HEK293 (cell line): ENCODE measurements at regions not wholly inside any gene's neighbourhood (a gene's known extent, or its start where the extent isn't known, plus 50 kb on each side); places are given as distances from the start of the nearest gene placed in this dataset.

Experiments used
- GLI2 ChIP-seq: fragments of 450-650 bp; formaldehyde crosslinking; IDR thresholded peaks from 2 replicates; pipeline ENCODE4; 2017; ENCODE audit warnings: missing biosample characterization, missing genetic modification characterization, low read depth, borderline replicate concordance
- ZEB2 ChIP-seq: fragments of 450-650 bp; formaldehyde crosslinking; IDR thresholded peaks from 2 replicates; pipeline ENCODE4 v1.5.1; 2016; ENCODE audit warnings: missing biosample characterization, missing genetic modification characterization
- ZNF140 ChIP-seq: fragments of 450-650 bp; formaldehyde crosslinking; IDR thresholded peaks from 2 replicates; pipeline ENCODE4 v1.5.1; 2016; ENCODE audit warnings: missing biosample characterization, missing genetic modification characterization
- ZNF292 ChIP-seq: fragments of 450-650 bp; formaldehyde crosslinking; IDR thresholded peaks from 2 replicates; pipeline ENCODE4 v1.5.1; 2016; ENCODE audit warnings: low read depth, missing biosample characterization, missing genetic modification characterization, borderline replicate concordance
- ZNF366 ChIP-seq: fragments of 450-650 bp; formaldehyde crosslinking; conservative IDR thresholded peaks from 2 replicates; pipeline ENCODE4 v1.5.1; 2016; ENCODE audit warnings: missing biosample characterization, missing genetic modification characterization
- ZNF37A ChIP-seq: fragments of 450-650 bp; IDR thresholded peaks from 2 replicates; pipeline ENCODE4 v1.5.1; 2018; ENCODE audit warnings: missing biosample characterization, missing genetic modification characterization
- ZNF394 ChIP-seq: fragments of 450-650 bp; formaldehyde crosslinking; IDR thresholded peaks from 2 replicates; pipeline ENCODE4 v1.5.1; 2016; ENCODE audit warnings: missing biosample characterization, missing genetic modification characterization, mild to moderate bottlenecking, moderate library complexity, borderline replicate concordance
- ZNF555 ChIP-seq: fragments of 450-650 bp; formaldehyde crosslinking; conservative IDR thresholded peaks from 2 replicates; pipeline ENCODE4 v1.5.1; 2017; ENCODE audit warnings: missing biosample characterization, mild to moderate bottlenecking, missing genetic modification characterization, inconsistent platforms
- ZNF571 ChIP-seq: fragments of 450-650 bp; formaldehyde crosslinking; IDR thresholded peaks from 2 replicates; pipeline ENCODE4 v1.5.0; 2017; ENCODE audit warnings: missing biosample characterization, missing genetic modification characterization
- ZNF621 ChIP-seq: fragments of 450-650 bp; formaldehyde crosslinking; IDR thresholded peaks from 2 replicates; pipeline ENCODE4 v1.5.1; 2017; ENCODE audit warnings: missing biosample characterization, missing genetic modification characterization
- ZNF707 ChIP-seq: fragments of 450-650 bp; formaldehyde crosslinking; IDR thresholded peaks from 2 replicates; pipeline ENCODE4 v1.5.1; 2016; ENCODE audit warnings: missing biosample characterization, missing genetic modification characterization
- ZNF837 ChIP-seq: fragments of 450-650 bp; formaldehyde crosslinking; IDR thresholded peaks from 2 replicates; pipeline ENCODE4 v1.5.1; 2016; ENCODE audit warnings: missing biosample characterization, missing genetic modification characterization
- TF ChIP-seq, protein P1 (sequence below): fragments of 450-650 bp; formaldehyde crosslinking; conservative IDR thresholded peaks from 2 replicates; pipeline ENCODE4 v1.5.1; 2016; ENCODE audit warnings: low read depth, missing biosample characterization, missing genetic modification characterization
- TF ChIP-seq, protein P2 (sequence below): fragments of 450-650 bp; formaldehyde crosslinking; IDR thresholded peaks from 2 replicates; pipeline ENCODE4 v1.5.1; 2016; ENCODE audit warnings: missing biosample characterization, missing genetic modification characterization
- TF ChIP-seq, protein P3 (sequence below): fragments of 450-650 bp; formaldehyde crosslinking; IDR thresholded peaks from 2 replicates; pipeline ENCODE4 v1.5.1; 2016; ENCODE audit warnings: missing biosample characterization, missing genetic modification characterization
- TF ChIP-seq, protein P4 (sequence below): fragments of 450-650 bp; IDR thresholded peaks from 2 replicates; pipeline ENCODE4 v1.5.1; 2018; ENCODE audit warnings: missing biosample characterization, mild to moderate bottlenecking, missing genetic modification characterization
- TF ChIP-seq, protein P5 (sequence below): fragments of 450-650 bp; formaldehyde crosslinking; conservative IDR thresholded peaks from 2 replicates; pipeline ENCODE4 v1.5.1; 2016; ENCODE audit warnings: low read depth, missing biosample characterization, missing genetic modification characterization
- TF ChIP-seq, protein P6 (sequence below): fragments of 450-650 bp; formaldehyde crosslinking; IDR thresholded peaks from 2 replicates; pipeline ENCODE4 v1.5.1; 2016; ENCODE audit warnings: missing biosample characterization, missing genetic modification characterization
- TF ChIP-seq, protein P7 (sequence below): fragments of 450-650 bp; formaldehyde crosslinking; IDR thresholded peaks from 2 replicates; pipeline ENCODE4 v1.5.1; 2016; ENCODE audit warnings: missing biosample characterization, missing genetic modification characterization

DNA sequence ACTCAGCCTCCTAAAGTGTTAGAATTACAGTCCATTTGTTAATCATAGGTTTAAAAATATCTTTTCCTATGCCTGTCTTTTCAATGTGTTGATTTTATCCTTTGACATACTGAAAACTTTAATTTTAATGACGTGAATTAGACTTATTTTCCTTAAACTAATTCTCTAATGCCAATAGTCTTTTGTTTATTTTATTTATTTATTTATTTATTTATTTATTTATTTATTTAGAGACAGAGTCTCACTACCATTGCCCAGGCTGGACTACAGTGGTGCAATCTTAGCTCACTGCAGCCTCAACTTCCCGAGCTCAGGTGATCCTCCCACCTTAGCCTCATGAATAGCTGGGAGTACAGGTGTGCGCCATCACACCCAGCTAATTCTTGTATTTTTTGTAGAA, 694.5 kb downstream of the TRHDE start (continued):
- TF ChIP-seq, protein P1, sequence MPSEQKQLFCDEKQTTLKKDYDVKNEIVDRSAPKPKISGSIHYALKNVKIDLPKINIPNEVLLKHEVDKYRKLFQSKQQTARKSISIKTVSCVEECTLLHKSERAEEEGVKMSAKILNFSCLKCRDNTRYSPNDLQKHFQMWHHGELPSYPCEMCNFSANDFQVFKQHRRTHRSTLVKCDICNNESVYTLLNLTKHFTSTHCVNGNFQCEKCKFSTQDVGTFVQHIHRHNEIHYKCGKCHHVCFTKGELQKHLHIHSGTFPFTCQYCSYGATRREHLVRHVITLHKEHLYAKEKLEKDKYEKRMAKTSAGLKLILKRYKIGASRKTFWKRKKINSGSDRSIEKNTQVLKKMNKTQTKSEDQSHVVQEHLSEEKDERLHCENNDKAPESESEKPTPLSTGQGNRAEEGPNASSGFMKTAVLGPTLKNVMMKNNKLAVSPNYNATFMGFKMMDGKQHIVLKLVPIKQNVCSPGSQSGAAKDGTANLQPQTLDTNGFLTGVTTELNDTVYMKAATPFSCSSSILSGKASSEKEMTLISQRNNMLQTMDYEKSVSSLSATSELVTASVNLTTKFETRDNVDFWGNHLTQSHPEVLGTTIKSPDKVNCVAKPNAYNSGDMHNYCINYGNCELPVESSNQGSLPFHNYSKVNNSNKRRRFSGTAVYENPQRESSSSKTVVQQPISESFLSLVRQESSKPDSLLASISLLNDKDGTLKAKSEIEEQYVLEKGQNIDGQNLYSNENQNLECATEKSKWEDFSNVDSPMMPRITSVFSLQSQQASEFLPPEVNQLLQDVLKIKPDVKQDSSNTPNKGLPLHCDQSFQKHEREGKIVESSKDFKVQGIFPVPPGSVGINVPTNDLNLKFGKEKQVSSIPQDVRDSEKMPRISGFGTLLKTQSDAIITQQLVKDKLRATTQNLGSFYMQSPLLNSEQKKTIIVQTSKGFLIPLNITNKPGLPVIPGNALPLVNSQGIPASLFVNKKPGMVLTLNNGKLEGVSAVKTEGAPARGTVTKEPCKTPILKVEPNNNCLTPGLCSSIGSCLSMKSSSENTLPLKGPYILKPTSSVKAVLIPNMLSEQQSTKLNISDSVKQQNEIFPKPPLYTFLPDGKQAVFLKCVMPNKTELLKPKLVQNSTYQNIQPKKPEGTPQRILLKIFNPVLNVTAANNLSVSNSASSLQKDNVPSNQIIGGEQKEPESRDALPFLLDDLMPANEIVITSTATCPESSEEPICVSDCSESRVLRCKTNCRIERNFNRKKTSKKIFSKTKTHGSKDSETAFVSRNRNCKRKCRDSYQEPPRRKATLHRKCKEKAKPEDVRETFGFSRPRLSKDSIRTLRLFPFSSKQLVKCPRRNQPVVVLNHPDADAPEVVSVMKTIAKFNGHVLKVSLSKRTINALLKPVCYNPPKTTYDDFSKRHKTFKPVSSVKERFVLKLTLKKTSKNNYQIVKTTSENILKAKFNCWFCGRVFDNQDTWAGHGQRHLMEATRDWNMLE (tag by site-specific recombination) = peak; percentile 59; the same call in 1 of the 2 replicates
- no peak for TF ChIP-seq ZNF366 (tag by site-specific recombination)
- no peak for TF ChIP-seq ZNF837
- peak; percentile 25; the same call in 1 of the 2 replicates for TF ChIP-seq ZNF140 (tag by site-specific recombination)
- no peak for TF ChIP-seq ZNF621 (tag by site-specific recombination)
- TF ChIP-seq, protein P2, sequence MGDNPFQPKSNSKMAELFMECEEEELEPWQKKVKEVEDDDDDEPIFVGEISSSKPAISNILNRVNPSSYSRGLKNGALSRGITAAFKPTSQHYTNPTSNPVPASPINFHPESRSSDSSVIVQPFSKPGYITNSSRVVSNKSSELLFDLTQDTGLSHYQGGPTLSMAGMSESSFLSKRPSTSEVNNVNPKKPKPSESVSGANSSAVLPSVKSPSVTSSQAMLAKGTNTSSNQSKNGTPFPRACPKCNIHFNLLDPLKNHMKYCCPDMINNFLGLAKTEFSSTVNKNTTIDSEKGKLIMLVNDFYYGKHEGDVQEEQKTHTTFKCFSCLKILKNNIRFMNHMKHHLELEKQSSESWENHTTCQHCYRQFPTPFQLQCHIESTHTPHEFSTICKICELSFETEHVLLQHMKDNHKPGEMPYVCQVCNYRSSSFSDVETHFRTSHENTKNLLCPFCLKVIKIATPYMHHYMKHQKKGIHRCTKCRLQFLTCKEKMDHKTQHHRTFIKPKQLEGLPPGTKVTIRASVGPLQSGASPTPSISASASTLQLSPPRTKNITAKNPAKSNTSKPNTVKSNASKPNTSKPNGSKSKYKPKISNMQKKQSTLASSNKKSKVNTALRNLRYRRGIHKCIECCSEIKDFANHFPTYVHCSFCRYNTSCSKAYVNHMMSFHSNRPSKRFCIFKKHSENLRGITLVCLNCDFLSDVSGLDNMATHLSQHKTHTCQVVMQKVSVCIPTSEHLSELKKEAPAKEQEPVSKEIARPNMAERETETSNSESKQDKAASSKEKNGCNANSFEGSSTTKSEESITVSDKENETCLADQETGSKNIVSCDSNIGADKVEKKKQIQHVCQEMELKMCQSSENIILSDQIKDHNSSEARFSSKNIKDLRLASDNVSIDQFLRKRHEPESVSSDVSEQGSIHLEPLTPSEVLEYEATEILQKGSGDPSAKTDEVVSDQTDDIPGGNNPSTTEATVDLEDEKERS = no peak
- no peak for TF ChIP-seq ZNF707 (tag by site-specific recombination)
- no peak for TF ChIP-seq GLI2 (tag by site-specific recombination)
- TF ChIP-seq ZNF555 (tag by site-specific recombination) = peak; percentile 38; the same call in 1 of the 2 replicates
- no peak for TF ChIP-seq ZNF37A (tag by site-specific recombination)
- TF ChIP-seq, protein P3, sequence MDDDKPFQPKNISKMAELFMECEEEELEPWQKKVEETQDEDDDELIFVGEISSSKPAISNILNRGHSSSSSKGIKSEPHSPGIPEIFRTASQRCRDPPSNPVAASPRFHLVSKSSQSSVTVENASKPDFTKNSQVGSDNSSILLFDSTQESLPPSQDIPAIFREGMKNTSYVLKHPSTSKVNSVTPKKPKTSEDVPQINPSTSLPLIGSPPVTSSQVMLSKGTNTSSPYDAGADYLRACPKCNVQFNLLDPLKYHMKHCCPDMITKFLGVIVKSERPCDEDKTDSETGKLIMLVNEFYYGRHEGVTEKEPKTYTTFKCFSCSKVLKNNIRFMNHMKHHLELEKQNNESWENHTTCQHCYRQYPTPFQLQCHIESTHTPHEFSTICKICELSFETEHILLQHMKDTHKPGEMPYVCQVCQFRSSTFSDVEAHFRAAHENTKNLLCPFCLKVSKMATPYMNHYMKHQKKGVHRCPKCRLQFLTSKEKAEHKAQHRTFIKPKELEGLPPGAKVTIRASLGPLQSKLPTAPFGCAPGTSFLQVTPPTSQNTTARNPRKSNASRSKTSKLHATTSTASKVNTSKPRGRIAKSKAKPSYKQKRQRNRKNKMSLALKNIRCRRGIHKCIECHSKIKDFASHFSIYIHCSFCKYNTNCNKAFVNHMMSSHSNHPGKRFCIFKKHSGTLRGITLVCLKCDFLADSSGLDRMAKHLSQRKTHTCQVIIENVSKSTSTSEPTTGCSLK (tag by site-specific recombination) = no peak
- TF ChIP-seq, protein P4, sequence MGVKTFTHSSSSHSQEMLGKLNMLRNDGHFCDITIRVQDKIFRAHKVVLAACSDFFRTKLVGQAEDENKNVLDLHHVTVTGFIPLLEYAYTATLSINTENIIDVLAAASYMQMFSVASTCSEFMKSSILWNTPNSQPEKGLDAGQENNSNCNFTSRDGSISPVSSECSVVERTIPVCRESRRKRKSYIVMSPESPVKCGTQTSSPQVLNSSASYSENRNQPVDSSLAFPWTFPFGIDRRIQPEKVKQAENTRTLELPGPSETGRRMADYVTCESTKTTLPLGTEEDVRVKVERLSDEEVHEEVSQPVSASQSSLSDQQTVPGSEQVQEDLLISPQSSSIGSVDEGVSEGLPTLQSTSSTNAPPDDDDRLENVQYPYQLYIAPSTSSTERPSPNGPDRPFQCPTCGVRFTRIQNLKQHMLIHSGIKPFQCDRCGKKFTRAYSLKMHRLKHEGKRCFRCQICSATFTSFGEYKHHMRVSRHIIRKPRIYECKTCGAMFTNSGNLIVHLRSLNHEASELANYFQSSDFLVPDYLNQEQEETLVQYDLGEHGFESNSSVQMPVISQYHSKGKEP (tag by site-specific recombination) = no peak
- no peak for TF ChIP-seq ZEB2 (tag by site-specific recombination)
- TF ChIP-seq ZNF571 (tag by site-specific recombination) = no peak
- TF ChIP-seq ZNF292 (tag by site-specific recombination) = no peak
- TF ChIP-seq, protein P5, sequence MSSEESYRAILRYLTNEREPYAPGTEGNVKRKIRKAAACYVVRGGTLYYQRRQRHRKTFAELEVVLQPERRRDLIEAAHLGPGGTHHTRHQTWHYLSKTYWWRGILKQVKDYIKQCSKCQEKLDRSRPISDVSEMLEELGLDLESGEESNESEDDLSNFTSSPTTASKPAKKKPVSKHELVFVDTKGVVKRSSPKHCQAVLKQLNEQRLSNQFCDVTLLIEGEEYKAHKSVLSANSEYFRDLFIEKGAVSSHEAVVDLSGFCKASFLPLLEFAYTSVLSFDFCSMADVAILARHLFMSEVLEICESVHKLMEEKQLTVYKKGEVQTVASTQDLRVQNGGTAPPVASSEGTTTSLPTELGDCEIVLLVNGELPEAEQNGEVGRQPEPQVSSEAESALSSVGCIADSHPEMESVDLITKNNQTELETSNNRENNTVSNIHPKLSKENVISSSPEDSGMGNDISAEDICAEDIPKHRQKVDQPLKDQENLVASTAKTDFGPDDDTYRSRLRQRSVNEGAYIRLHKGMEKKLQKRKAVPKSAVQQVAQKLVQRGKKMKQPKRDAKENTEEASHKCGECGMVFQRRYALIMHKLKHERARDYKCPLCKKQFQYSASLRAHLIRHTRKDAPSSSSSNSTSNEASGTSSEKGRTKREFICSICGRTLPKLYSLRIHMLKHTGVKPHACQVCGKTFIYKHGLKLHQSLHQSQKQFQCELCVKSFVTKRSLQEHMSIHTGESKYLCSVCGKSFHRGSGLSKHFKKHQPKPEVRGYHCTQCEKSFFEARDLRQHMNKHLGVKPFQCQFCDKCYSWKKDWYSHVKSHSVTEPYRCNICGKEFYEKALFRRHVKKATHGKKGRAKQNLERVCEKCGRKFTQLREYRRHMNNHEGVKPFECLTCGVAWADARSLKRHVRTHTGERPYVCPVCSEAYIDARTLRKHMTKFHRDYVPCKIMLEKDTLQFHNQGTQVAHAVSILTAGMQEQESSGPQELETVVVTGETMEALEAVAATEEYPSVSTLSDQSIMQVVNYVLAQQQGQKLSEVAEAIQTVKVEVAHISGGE (tag by site-specific recombination) = 0 out of 2 replicates have a peak, but pooled peaks have one; percentile 44
- TF ChIP-seq, protein P6, sequence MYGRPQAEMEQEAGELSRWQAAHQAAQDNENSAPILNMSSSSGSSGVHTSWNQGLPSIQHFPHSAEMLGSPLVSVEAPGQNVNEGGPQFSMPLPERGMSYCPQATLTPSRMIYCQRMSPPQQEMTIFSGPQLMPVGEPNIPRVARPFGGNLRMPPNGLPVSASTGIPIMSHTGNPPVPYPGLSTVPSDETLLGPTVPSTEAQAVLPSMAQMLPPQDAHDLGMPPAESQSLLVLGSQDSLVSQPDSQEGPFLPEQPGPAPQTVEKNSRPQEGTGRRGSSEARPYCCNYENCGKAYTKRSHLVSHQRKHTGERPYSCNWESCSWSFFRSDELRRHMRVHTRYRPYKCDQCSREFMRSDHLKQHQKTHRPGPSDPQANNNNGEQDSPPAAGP (tag by site-specific recombination) = no peak
- peak; percentile 67 for TF ChIP-seq ZNF394 (tag by site-specific recombination)
- TF ChIP-seq, protein P7, sequence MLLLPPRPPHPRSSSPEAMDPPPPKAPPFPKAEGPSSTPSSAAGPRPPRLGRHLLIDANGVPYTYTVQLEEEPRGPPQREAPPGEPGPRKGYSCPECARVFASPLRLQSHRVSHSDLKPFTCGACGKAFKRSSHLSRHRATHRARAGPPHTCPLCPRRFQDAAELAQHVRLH (tag by site-specific recombination) = no peak
